GM12874 (cell line): ENCODE measurements at regions not wholly inside any gene's neighbourhood (a gene's known extent, or its start where the extent isn't known, plus 50 kb on each side); places are given as distances from the start of the nearest gene placed in this dataset.

Experiments
- CTCF ChIP-seq: IDR thresholded peaks from 2 replicates; pipeline ENCODE4 v1.5.1; 2011; ENCODE audit warnings: low read depth, mild to moderate bottlenecking, control low read depth, low read length, moderate library complexity; ENCODE audit not compliant: insufficient read depth

- TF ChIP-seq CTCF = no peak
Observed at GRCh38 chr15:93485438-93486327, 396.7 kb upstream of the RGMA start.

- no peak for TF ChIP-seq CTCF
Observed at GRCh38 chr15:93483923-93484322, 394.9 kb upstream of the RGMA start.

- TF ChIP-seq CTCF = no peak
Observed at GRCh38 chr15:93482731-93483130, 393.7 kb upstream of the RGMA start.

- no peak for TF ChIP-seq CTCF
Observed at GRCh38 chr15:93479715-93480114, 390.7 kb upstream of the RGMA start.

- no peak for TF ChIP-seq CTCF
Observed at GRCh38 chr15:93478947-93479346, 389.9 kb upstream of the RGMA start.

- TF ChIP-seq CTCF = no peak
Observed at GRCh38 chr15:93477721-93478120, 388.7 kb upstream of the RGMA start.

- no peak for TF ChIP-seq CTCF
Observed at GRCh38 chr15:93477188-93477587, 388.2 kb upstream of the RGMA start.
